ENCODE measurements at regions not wholly inside any gene's neighbourhood (a gene's known extent, or its start where the extent isn't known, plus 50 kb on each side); places are given as distances from the start of the nearest gene placed in this dataset.

DNA sequence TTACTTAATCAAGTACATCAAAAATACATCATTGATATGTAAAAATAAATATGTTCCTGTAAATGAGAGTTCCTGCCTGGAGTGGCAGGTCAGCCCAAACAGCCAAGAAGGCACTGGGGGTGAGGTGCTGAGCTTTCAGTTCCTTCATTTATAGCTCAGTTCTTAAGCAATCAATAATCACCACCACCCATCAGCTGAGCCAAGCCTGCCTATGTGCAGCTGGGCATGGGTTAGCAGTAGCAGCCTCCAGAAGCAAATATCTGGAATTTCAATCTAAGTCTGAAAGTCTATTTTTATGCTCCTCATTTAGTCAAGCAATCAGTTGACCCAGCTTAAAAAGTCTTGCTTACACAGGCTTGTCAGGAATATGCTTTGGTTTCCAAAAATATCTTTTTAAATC is 811.0 kb upstream of the AMELY start:
- Histone ChIP-seq H3K4me3 (ENCODE audit: low read length) (no peak overlapping the region), H3K27ac (ENCODE audit: low read depth, low read length) (no peak overlapping the region), H3K9me3 (ENCODE audit: control insufficient read depth, low read length) (no peaks in the 10 kb centered on the region), H3K9ac (ENCODE audit: extremely low read depth, low read length, poor library complexity, severe bottlenecking) (no peak overlapping the region), H3K36me3 (ENCODE audit: control insufficient read depth, insufficient read depth, low read length) (no peaks in the 10 kb centered on the region), H3K4me1 (ENCODE audit: control insufficient read depth, insufficient read depth, low read length) (no peaks in the 10 kb centered on the region), H3K27me3 (ENCODE audit: control insufficient read depth, insufficient read depth, low read length, poor library complexity, severe bottlenecking) (no peaks in the 10 kb centered on the region)
- Mint-ChIP-seq H3K4me3 (no peak overlapping the region), H3K36me3 (ENCODE audit: low read depth) (no peaks in the 10 kb centered on the region), H3K4me1 (no peaks in the 10 kb centered on the region), H3K27ac (no peak overlapping the region), H3K27me3 (ENCODE audit: insufficient read depth) (no peaks in the 10 kb centered on the region), H3K9me3 (no peaks in the 10 kb centered on the region)
- TF ChIP-seq, protein P1, sequence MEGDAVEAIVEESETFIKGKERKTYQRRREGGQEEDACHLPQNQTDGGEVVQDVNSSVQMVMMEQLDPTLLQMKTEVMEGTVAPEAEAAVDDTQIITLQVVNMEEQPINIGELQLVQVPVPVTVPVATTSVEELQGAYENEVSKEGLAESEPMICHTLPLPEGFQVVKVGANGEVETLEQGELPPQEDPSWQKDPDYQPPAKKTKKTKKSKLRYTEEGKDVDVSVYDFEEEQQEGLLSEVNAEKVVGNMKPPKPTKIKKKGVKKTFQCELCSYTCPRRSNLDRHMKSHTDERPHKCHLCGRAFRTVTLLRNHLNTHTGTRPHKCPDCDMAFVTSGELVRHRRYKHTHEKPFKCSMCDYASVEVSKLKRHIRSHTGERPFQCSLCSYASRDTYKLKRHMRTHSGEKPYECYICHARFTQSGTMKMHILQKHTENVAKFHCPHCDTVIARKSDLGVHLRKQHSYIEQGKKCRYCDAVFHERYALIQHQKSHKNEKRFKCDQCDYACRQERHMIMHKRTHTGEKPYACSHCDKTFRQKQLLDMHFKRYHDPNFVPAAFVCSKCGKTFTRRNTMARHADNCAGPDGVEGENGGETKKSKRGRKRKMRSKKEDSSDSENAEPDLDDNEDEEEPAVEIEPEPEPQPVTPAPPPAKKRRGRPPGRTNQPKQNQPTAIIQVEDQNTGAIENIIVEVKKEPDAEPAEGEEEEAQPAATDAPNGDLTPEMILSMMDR (conservative IDR thresholded peaks at IDR 0.05): no peak
- DNase-seq: no peak

DNA sequence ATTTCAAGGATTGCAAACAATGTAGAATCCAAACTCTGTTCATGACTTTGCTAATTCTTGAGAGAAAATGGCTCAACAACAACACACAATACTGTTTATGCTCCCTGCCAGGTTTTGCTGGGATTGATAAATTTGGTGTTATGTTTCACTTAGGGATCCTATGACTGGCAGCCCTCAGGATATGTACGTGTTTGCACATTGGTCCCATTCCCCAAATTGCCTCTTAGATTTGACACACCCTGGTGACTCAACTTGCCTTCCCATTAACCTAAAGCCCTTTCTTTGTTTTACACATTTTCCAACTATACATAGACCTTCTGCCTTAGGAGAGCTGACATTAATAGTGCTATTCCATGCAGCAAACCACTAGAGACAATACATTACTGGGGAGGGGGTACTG is 809.4 kb upstream of the AMELY start:
- Histone ChIP-seq H3K4me1 (ENCODE audit: control insufficient read depth, insufficient read depth, low read length) (no peaks in the 10 kb centered on the region), H3K36me3 (ENCODE audit: control insufficient read depth, insufficient read depth, low read length) (no peaks in the 10 kb centered on the region), H3K9me3 (ENCODE audit: control insufficient read depth, low read length) (no peaks in the 10 kb centered on the region), H3K9ac (ENCODE audit: extremely low read depth, low read length, poor library complexity, severe bottlenecking) (no peak overlapping the region), H3K27ac (ENCODE audit: low read depth, low read length) (no peak overlapping the region), H3K27me3 (ENCODE audit: control insufficient read depth, insufficient read depth, low read length, poor library complexity, severe bottlenecking) (no peaks in the 10 kb centered on the region), H3K4me3 (ENCODE audit: low read length) (no peak overlapping the region)
- H3K27ac Mint-ChIP-seq: no peak overlapping the region
- no peaks in the 10 kb centered on the region for H3K4me1 Mint-ChIP-seq
- H3K27me3 Mint-ChIP-seq (ENCODE audit: insufficient read depth): no peaks in the 10 kb centered on the region
- no peak for DNase-seq
- H3K9me3 Mint-ChIP-seq: no peaks in the 10 kb centered on the region
- H3K36me3 Mint-ChIP-seq (ENCODE audit: low read depth): no peaks in the 10 kb centered on the region
- TF ChIP-seq, protein P1 (conservative IDR thresholded peaks at IDR 0.05): no peak
- 92% methylated on average over 1 of the region's 1 CpG; no CpG with 5 or more reads in 1 of the 2 experiments for WGBS, 2 experiments (ENCODE audit: insufficient coverage in 1 of 2, insufficient read length in 1 of 2)
- H3K4me3 Mint-ChIP-seq: no peak overlapping the region

DNA sequence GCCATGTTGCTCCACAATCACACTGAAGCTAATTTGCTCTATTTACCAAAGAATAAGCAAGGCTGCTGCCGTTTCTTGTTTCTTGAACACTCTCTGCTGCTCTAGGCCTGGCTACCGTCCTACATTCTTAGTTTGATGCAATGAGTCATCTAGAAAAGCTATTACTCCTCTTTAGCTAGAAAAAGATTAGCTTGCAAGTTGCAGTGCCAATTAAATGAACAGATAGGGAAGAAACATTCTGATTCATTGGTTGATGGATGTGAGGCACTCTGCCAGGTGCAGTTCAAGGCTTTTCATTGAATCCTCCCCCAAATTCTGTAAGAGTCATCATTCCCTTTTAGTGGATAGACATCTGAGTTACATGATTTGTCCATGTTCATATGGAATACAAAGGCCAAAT is 807.7 kb upstream of the AMELY start:
- Mint-ChIP-seq H3K4me1 (no peaks in the 10 kb centered on the region), H3K27ac (no peak overlapping the region), H3K9me3 (no peaks in the 10 kb centered on the region), H3K36me3 (ENCODE audit: low read depth) (no peaks in the 10 kb centered on the region), H3K27me3 (ENCODE audit: insufficient read depth) (no peaks in the 10 kb centered on the region), H3K4me3 (no peak overlapping the region)
- Histone ChIP-seq H3K27ac (ENCODE audit: low read depth, low read length) (no peak overlapping the region), H3K4me1 (ENCODE audit: control insufficient read depth, insufficient read depth, low read length) (no peaks in the 10 kb centered on the region), H3K9me3 (ENCODE audit: control insufficient read depth, low read length) (no peaks in the 10 kb centered on the region), H3K4me3 (ENCODE audit: low read length) (no peak overlapping the region), H3K27me3 (ENCODE audit: control insufficient read depth, insufficient read depth, low read length, poor library complexity, severe bottlenecking) (no peaks in the 10 kb centered on the region), H3K36me3 (ENCODE audit: control insufficient read depth, insufficient read depth, low read length) (no peaks in the 10 kb centered on the region), H3K9ac (ENCODE audit: extremely low read depth, low read length, poor library complexity, severe bottlenecking) (no peak overlapping the region)
- 93 to 100% methylated on average over 1 to 2 of the region's 2 CpGs for WGBS, 2 experiments (ENCODE audit: insufficient coverage in 1 of 2, insufficient read length in 1 of 2)
- no peak for DNase-seq
- TF ChIP-seq, protein P1 (conservative IDR thresholded peaks at IDR 0.05): no peak
